ENCODE measurements at regions not wholly inside any gene's neighbourhood (a gene's known extent, or its start where the extent isn't known, plus 50 kb on each side); places are given as distances from the start of the nearest gene placed in this dataset.

- Histone ChIP-seq H4K20me1 (ENCODE audit: insufficient read depth) (no peaks in the 10 kb centered on the region), H2AFZ (ENCODE audit: low read depth, low read length) (no peak overlapping the region), H3K27ac (ENCODE audit: low read length) (no peak overlapping the region), H3K79me2 (replicated peaks; ENCODE audit: insufficient read depth, low read length) (no peaks in the 10 kb centered on the region), H3K36me3 (ENCODE audit: insufficient read depth, low read length) (no peaks in the 10 kb centered on the region), H3K4me3 (ENCODE audit: low read length) (no peak overlapping the region), H3K4me2 (ENCODE audit: low read length) (no peak overlapping the region), H3K9ac (ENCODE audit: low read length) (no peak overlapping the region), H3K9me3 (ENCODE audit: low read length) (no peaks in the 10 kb centered on the region), H3K9me2 (ENCODE audit: insufficient read depth, low read length) (no peaks in the 10 kb centered on the region), H3K27me3 (ENCODE audit: insufficient read depth, low read depth, low read length) (no peaks in the 10 kb centered on the region), H3F3A (ENCODE audit: insufficient read depth, low read length, poor library complexity, severe bottlenecking) (no peaks in the 10 kb centered on the region)
- TF ChIP-seq SMC3 (conservative IDR thresholded peaks at IDR 0.05; ENCODE audit: poor library complexity), result no peak
These were observed 80.6 kb downstream of the NPTX2 start for GRCh38 chr7:98697485-98698240.

GRCh38 chr7:98698976-98699375 is 81.9 kb downstream of the NPTX2 start:
- no peak for TF ChIP-seq SMC3 (conservative IDR thresholded peaks at IDR 0.05; ENCODE audit: poor library complexity)
- TF ChIP-seq EP300 (conservative IDR thresholded peaks at IDR 0.05; ENCODE audit: poor library complexity, severe bottlenecking), result no peak
- TF ChIP-seq RAD21 (conservative IDR thresholded peaks at IDR 0.05), result no peak
- no peak for TF ChIP-seq TAF1 (IDR thresholded peaks at IDR 0.05; ENCODE audit: low read depth)
- no peak for TF ChIP-seq POLR2AphosphoS5 (IDR thresholded peaks at IDR 0.05)
- TF ChIP-seq CTCF (IDR thresholded peaks at IDR 0.05; ENCODE audit: poor library complexity, severe bottlenecking), result no peak
- no peak for TF ChIP-seq MXI1 (conservative IDR thresholded peaks at IDR 0.05; ENCODE audit: poor library complexity, severe bottlenecking)
- no peak for TF ChIP-seq REST (IDR thresholded peaks at IDR 0.05; ENCODE audit: borderline replicate concordance)
- no peak for TF ChIP-seq EZH2 (IDR thresholded peaks at IDR 0.05; ENCODE audit: borderline replicate concordance, insufficient read depth, low read length, poor library complexity, severe bottlenecking)
- no peaks in the 10 kb centered on the region for H3K9me3 ChIP-seq (ENCODE audit: low read length)

More at GRCh38 chr7:98698976-98699375, 81.9 kb downstream of the NPTX2 start:
- Histone ChIP-seq H3K27ac (ENCODE audit: low read length) (no peak overlapping the region), H3K4me3 (ENCODE audit: low read length) (no peak overlapping the region), H3K9me2 (ENCODE audit: insufficient read depth, low read length) (no peaks in the 10 kb centered on the region), H3K9ac (ENCODE audit: low read length) (no peak overlapping the region), H4K20me1 (ENCODE audit: insufficient read depth) (no peaks in the 10 kb centered on the region), H3K79me2 (replicated peaks; ENCODE audit: insufficient read depth, low read length) (no peaks in the 10 kb centered on the region), H3F3A (ENCODE audit: insufficient read depth, low read length, poor library complexity, severe bottlenecking) (no peaks in the 10 kb centered on the region), H3K4me2 (ENCODE audit: low read length) (no peak overlapping the region), H2AFZ (ENCODE audit: low read depth, low read length) (no peak overlapping the region), H3K36me3 (ENCODE audit: insufficient read depth, low read length) (no peaks in the 10 kb centered on the region), H3K27me3 (ENCODE audit: insufficient read depth, low read depth, low read length) (no peaks in the 10 kb centered on the region)

Measured in neural cell (in vitro differentiated cells).